Coronary artery (tissue), 2 donors: ENCODE measurements at regions not wholly inside any gene's neighbourhood (a gene's known extent, or its start where the extent isn't known, plus 50 kb on each side); places are given as distances from the start of the nearest gene placed in this dataset.

ENCODE experiments used
- DNase-seq: peaks from one replicate; pipeline ENCODE4 v3.0.0-alpha.2; 2017; ENCODE audit warnings: low spot score
- H3K27ac ChIP-seq, 2 donors: fragments of 200-600 bp; sonication (generic); one replicate each; pipeline ENCODE4 v1.5.1; 2016 to 2019
- H3K4me3 ChIP-seq: fragments of 200-600 bp; sonication (generic); 2 replicates; pipeline ENCODE4 v1.5.1; 2016; ENCODE audit warnings: mild to moderate bottlenecking, moderate library complexity
- CTCF ChIP-seq: fragments of 200-600 bp; sonication (generic); IDR thresholded peaks from one replicate; pipeline ENCODE4 v1.5.1; 2019; ENCODE audit warnings: antibody characterized with exemption

- DNase-seq, result no peak
- Histone ChIP-seq H3K27ac (no peak overlapping the region), H3K4me3 (no peak overlapping the region)
- no peak for TF ChIP-seq CTCF
Measured at GRCh38 chr5:57939335-57939734, 456.7 kb upstream of the ACTBL2 start.

- no peak overlapping the region for H3K27ac ChIP-seq
- no peak for TF ChIP-seq CTCF
Measured at GRCh38 chr5:57938174-57938557, 455.6 kb upstream of the ACTBL2 start.

GRCh38 chr5:57937501-57938173, 455.0 kb upstream of the ACTBL2 start:
- no peak overlapping the region for H3K4me3 ChIP-seq
- DNase-seq, result no peak
- H3K27ac ChIP-seq, result no peak overlapping the region
- TF ChIP-seq CTCF, result no peak

More at GRCh38 chr5:57938174-57938557, 455.6 kb upstream of the ACTBL2 start:
- no peak for DNase-seq
- H3K4me3 ChIP-seq, result no peak overlapping the region

- no peak overlapping the region for H3K4me3 ChIP-seq
- no peak overlapping the region for H3K27ac ChIP-seq
- no peak for DNase-seq
- TF ChIP-seq CTCF, result no peak
Measured at GRCh38 chr5:57937025-57937424, 454.4 kb upstream of the ACTBL2 start.

GRCh38 chr5:57932761-57933160, 450.1 kb upstream of the ACTBL2 start:
- TF ChIP-seq CTCF, result no peak
- H3K4me3 ChIP-seq, result no peak overlapping the region
- no peak overlapping the region for H3K27ac ChIP-seq
- DNase-seq, result no peak

- no peak overlapping the region for H3K27ac ChIP-seq
- no peak for DNase-seq
- TF ChIP-seq CTCF, result no peak
- no peak overlapping the region for H3K4me3 ChIP-seq
Measured at GRCh38 chr5:57931807-57932206, 449.2 kb upstream of the ACTBL2 start.

- DNase-seq, result no peak
- H3K4me3 ChIP-seq, result no peak overlapping the region
- H3K27ac ChIP-seq, result no peak overlapping the region
- no peak for TF ChIP-seq CTCF
Measured at GRCh38 chr5:57931352-57931751, 448.7 kb upstream of the ACTBL2 start.
